WTC11 (cell line): ENCODE measurements at regions not wholly inside any gene's neighbourhood (a gene's known extent, or its start where the extent isn't known, plus 50 kb on each side); places are given as distances from the start of the nearest gene placed in this dataset.

Experiments
- AFF4 ChIP-seq: sonication (generic); formaldehyde crosslinking; IDR thresholded peaks from 2 replicates; pipeline ENCODE4 v1.8.1; 2023; ENCODE audit warnings: mild to moderate bottlenecking, missing genetic modification reagents, borderline replicate concordance
- ATF3 ChIP-seq: sonication (generic); formaldehyde crosslinking; conservative IDR thresholded peaks from 2 replicates; pipeline ENCODE4 v1.8.1; 2022; ENCODE audit warnings: mild to moderate bottlenecking, missing genetic modification reagents
- CREB1 ChIP-seq: sonication (generic); formaldehyde crosslinking; IDR thresholded peaks from 2 replicates; pipeline ENCODE4 v1.8.0; 2023; ENCODE audit warnings: mild to moderate bottlenecking, missing genetic modification reagents
- CREM ChIP-seq: sonication (generic); formaldehyde crosslinking; IDR thresholded peaks from 2 replicates; pipeline ENCODE4 v1.8.1; 2022; ENCODE audit warnings: mild to moderate bottlenecking, missing genetic modification reagents, moderate library complexity
- CTCF ChIP-seq: fragments of 200-600 bp; IDR thresholded peaks from 2 replicates; pipeline ENCODE4 v1.8.0; 2022; ENCODE audit warnings: antibody characterized with exemption
- ELF4 ChIP-seq: sonication (generic); formaldehyde crosslinking; IDR thresholded peaks from 2 replicates; pipeline ENCODE4 v1.8.1; 2022; ENCODE audit warnings: low read depth, mild to moderate bottlenecking, moderate library complexity, missing genetic modification reagents
- ETV6 ChIP-seq: sonication (generic); formaldehyde crosslinking; IDR thresholded peaks from 2 replicates; pipeline ENCODE4 v1.8.1; 2022; ENCODE audit warnings: mild to moderate bottlenecking, missing genetic modification reagents
- KAT7 ChIP-seq: sonication (generic); formaldehyde crosslinking; IDR thresholded peaks from 2 replicates; pipeline ENCODE4 v1.8.1; 2023; ENCODE audit warnings: missing genetic modification reagents, mild to moderate bottlenecking, borderline replicate concordance
- MAX ChIP-seq: sonication (generic); formaldehyde crosslinking; IDR thresholded peaks from 2 replicates; pipeline ENCODE4 v1.8.0; 2022; ENCODE audit warnings: mild to moderate bottlenecking, missing genetic modification reagents
- NFATC4 ChIP-seq: fragments of 250-450 bp; sonication (Bioruptor Pico); IDR thresholded peaks from 2 replicates; pipeline ENCODE4 v1.9.0; 2021; ENCODE audit warnings: mild to moderate bottlenecking
- SP1 ChIP-seq: sonication (generic); formaldehyde crosslinking; conservative IDR thresholded peaks from 2 replicates; pipeline ENCODE4 v1.8.1; 2022; ENCODE audit warnings: missing genetic modification reagents
- USF1 ChIP-seq: sonication (generic); formaldehyde crosslinking; IDR thresholded peaks from 2 replicates; pipeline ENCODE4 v1.8.0; 2022; ENCODE audit warnings: mild to moderate bottlenecking, missing genetic modification reagents
- ZNF423 ChIP-seq: fragments of 250-450 bp; sonication (Bioruptor Pico); IDR thresholded peaks from 2 replicates; pipeline ENCODE4 v2.1.2; 2022; ENCODE audit warnings: mild to moderate bottlenecking, moderate library complexity

- no peak for TF ChIP-seq ATF3 (CRISPR knock-in tag)
- no peak for TF ChIP-seq CTCF
- TF ChIP-seq ETV6, result no peak
- TF ChIP-seq ZNF423 (CRISPR knock-in tag), result no peak
- TF ChIP-seq CREB1 (CRISPR knock-in tag), result no peak
- TF ChIP-seq AFF4 (CRISPR knock-in tag), result no peak
- TF ChIP-seq KAT7 (CRISPR knock-in tag), result no peak
- TF ChIP-seq USF1 (CRISPR knock-in tag), result no peak
- TF ChIP-seq CREM (CRISPR knock-in tag), result no peak
- TF ChIP-seq MAX, result no peak
- TF ChIP-seq NFATC4 (CRISPR knock-in tag), result no peak
- no peak for TF ChIP-seq SP1 (CRISPR knock-in tag)
- TF ChIP-seq ELF4 (CRISPR knock-in tag), result no peak
These were observed 74.7 kb upstream of the UNC5A start for GRCh38 chr5:176735383-176736265.
